ENCODE measurements at regions not wholly inside any gene's neighbourhood (a gene's known extent, or its start where the extent isn't known, plus 50 kb on each side); places are given as distances from the start of the nearest gene placed in this dataset.
"Not testable (repeated sequence)": the region's sequence is repeated elsewhere in the genome, so short reads cannot be mapped to it uniquely, and the experiment has no call there.

GRCh38 chr5:85985167-85985566 lies 632.6 kb upstream of the COX7C start:
- FAIRE-seq (no peak), DNase-seq (ENCODE audit: low spot score) (no peak)

GRCh38 chr5:85990998-85991397 lies 626.7 kb upstream of the COX7C start:
- FAIRE-seq (no peak), DNase-seq (ENCODE audit: low spot score) (no peak)

- FAIRE-seq; DNase-seq (ENCODE audit: low spot score): not testable (repeated sequence)
These were observed 623.1 kb upstream of the COX7C start for GRCh38 chr5:85994653-85995052.

- no peak for FAIRE-seq
- no peak for DNase-seq (ENCODE audit: low spot score)
These were observed 619.1 kb upstream of the COX7C start for GRCh38 chr5:85998656-85999055.

GRCh38 chr5:86008293-86008692 lies 609.4 kb upstream of the COX7C start:
- FAIRE-seq (no peak), DNase-seq (ENCODE audit: low spot score) (no peak)

- FAIRE-seq (no peak), DNase-seq (ENCODE audit: low spot score) (no peak)
These were observed 609.0 kb upstream of the COX7C start for GRCh38 chr5:86008704-86009103.

GRCh38 chr5:86011937-86012336 lies 605.8 kb upstream of the COX7C start:
- FAIRE-seq, result no peak

GRCh38 chr5:86029308-86029707 lies 588.4 kb upstream of the COX7C start:
- no peak for DNase-seq (ENCODE audit: low spot score)
- FAIRE-seq, result no peak

More at GRCh38 chr5:86011937-86012336, 605.8 kb upstream of the COX7C start:
- no peak for DNase-seq (ENCODE audit: low spot score)

GRCh38 chr5:86030753-86031152 lies 587.0 kb upstream of the COX7C start:
- DNase-seq (ENCODE audit: low spot score), result no peak
- no peak for FAIRE-seq

GRCh38 chr5:86038566-86038965 lies 579.2 kb upstream of the COX7C start:
- no peak for FAIRE-seq
- no peak for DNase-seq (ENCODE audit: low spot score)

- DNase-seq (ENCODE audit: low spot score) (no peak), FAIRE-seq (no peak)
These were observed 578.4 kb upstream of the COX7C start for GRCh38 chr5:86039351-86039750.

GRCh38 chr5:86070719-86071118 lies 547.0 kb upstream of the COX7C start:
- DNase-seq (ENCODE audit: low spot score), result no peak

GRCh38 chr5:86074297-86074696 lies 543.4 kb upstream of the COX7C start:
- FAIRE-seq (no peak), DNase-seq (ENCODE audit: low spot score) (no peak)

More at GRCh38 chr5:86070719-86071118, 547.0 kb upstream of the COX7C start:
- FAIRE-seq, result no peak

- FAIRE-seq, result no peak
These were observed 542.6 kb upstream of the COX7C start for GRCh38 chr5:86075139-86075538.

GRCh38 chr5:86095092-86095491 lies 522.6 kb upstream of the COX7C start:
- FAIRE-seq (no peak), DNase-seq (ENCODE audit: low spot score) (no peak)

More at GRCh38 chr5:86075139-86075538, 542.6 kb upstream of the COX7C start:
- DNase-seq (ENCODE audit: low spot score), result no peak

- DNase-seq (ENCODE audit: low spot score) (no peak), FAIRE-seq (no peak)
These were observed 515.8 kb upstream of the COX7C start for GRCh38 chr5:86101966-86102365.

GRCh38 chr5:86108825-86109224 lies 508.9 kb upstream of the COX7C start:
- no peak for DNase-seq (ENCODE audit: low spot score)
- FAIRE-seq, result no peak

GRCh38 chr5:86112249-86112648 lies 505.5 kb upstream of the COX7C start:
- no peak for FAIRE-seq
- no peak for DNase-seq (ENCODE audit: low spot score)

GRCh38 chr5:86115164-86115563 lies 502.6 kb upstream of the COX7C start:
- no peak for FAIRE-seq

GRCh38 chr5:86118542-86118941 lies 499.2 kb upstream of the COX7C start:
- FAIRE-seq, result no peak
- peak; percentile 4 for DNase-seq (ENCODE audit: low spot score)

More at GRCh38 chr5:86115164-86115563, 502.6 kb upstream of the COX7C start:
- no peak for DNase-seq (ENCODE audit: low spot score)

GRCh38 chr5:86124333-86124732 lies 493.4 kb upstream of the COX7C start:
- FAIRE-seq (no peak), DNase-seq (ENCODE audit: low spot score) (no peak)

- FAIRE-seq (no peak), DNase-seq (ENCODE audit: low spot score) (no peak)
These were observed 491.8 kb upstream of the COX7C start for GRCh38 chr5:86125731-86126601.

GRCh38 chr5:86127696-86128095 lies 490.0 kb upstream of the COX7C start:
- FAIRE-seq (no peak), DNase-seq (ENCODE audit: low spot score) (no peak)
